Tibial nerve (tissue), 4 donors: ENCODE measurements at regions not wholly inside any gene's neighbourhood (a gene's known extent, or its start where the extent isn't known, plus 50 kb on each side); places are given as distances from the start of the nearest gene placed in this dataset.

Experiments
- CTCF ChIP-seq, 5 experiments: fragments of 200-600 bp in 3 of 5; fragments of 450-650 bp in 2 of 5; sonication (generic) in 3 of 5; IDR thresholded peaks; one replicate each; pipeline ENCODE4 v1.5.1; 2016 to 2019; ENCODE audit warnings: antibody characterized with exemption in 5 of 5, mild to moderate bottlenecking in 3 of 5, moderate library complexity in 2 of 5
- EP300 ChIP-seq, 2 donors: sonication (generic); formaldehyde crosslinking; IDR thresholded peaks; one replicate each; pipeline ENCODE4 v1.6.1; 2017; ENCODE audit warnings: antibody characterized with exemption in 2 of 2, mild to moderate bottlenecking in 1 of 2
- POLR2A ChIP-seq, 2 donors: fragments of 450-650 bp; IDR thresholded peaks; one replicate each; pipeline ENCODE4 v1.6.1; 2017; ENCODE audit warnings: antibody characterized with exemption in 2 of 2, mild to moderate bottlenecking in 2 of 2, moderate library complexity in 2 of 2

GRCh38 chr2:236661762-236662110 is 92.1 kb downstream of the ACKR3 start:
- TF ChIP-seq CTCF (IDR thresholded peaks at IDR 0.05), result no peak
- no peak for TF ChIP-seq POLR2A (IDR thresholded peaks at IDR 0.05)
- TF ChIP-seq EP300 (IDR thresholded peaks at IDR 0.05), result no peak
